CD4-positive, alpha-beta T cell (primary cell): ENCODE measurements at regions not wholly inside any gene's neighbourhood (a gene's known extent, or its start where the extent isn't known, plus 50 kb on each side); places are given as distances from the start of the nearest gene placed in this dataset.

ENCODE experiments used
- ATAC-seq: fragments of 200-7000 bp; cut with Tn5 transposase; one replicate; pipeline ENCODE4 v1.10.0; 2022; ENCODE audit warnings: mild to moderate bottlenecking; ENCODE audit not compliant: poor library complexity
- CTCF ChIA-PET: fragments of 350-600 bp; sonication (Branson Sonifier 250); formaldehyde crosslinking; loops from one replicate; lab custom pipeline; 2021; ENCODE audit warnings: antibody characterized with exemption, inconsistent platforms; lab: Charles Lee
- POLR2A ChIA-PET: fragments of 350-600 bp; sonication (Branson Sonifier 250); formaldehyde crosslinking; loops from one replicate; lab custom pipeline; 2021; ENCODE audit warnings: antibody characterized with exemption, inconsistent platforms; lab: Charles Lee
- DNase-seq, 14 experiments: peaks; one replicate each; pipeline ENCODE4 v3.0.0-alpha.2; 2013 to 2020; ENCODE audit warnings: mixed read lengths in 2 of 14
- H3K27ac ChIP-seq, 2 donors: one replicate each; pipeline versions ENCODE4 v1.5.1 to v1.7.0; 2013; ENCODE audit warnings: low read length in 2 of 2, low read depth in 1 of 2, mild to moderate bottlenecking in 1 of 2
- H3K27me3 ChIP-seq, 2 experiments: 1 replicate in 1 of 2; 2 replicates in 1 of 2; pipeline versions ENCODE4 v1.6.1 to v1.7.0; 2013; ENCODE audit warnings: low read length in 2 of 2, control low read depth in 1 of 2, mild to moderate bottlenecking in 1 of 2, moderate library complexity in 1 of 2; ENCODE audit not compliant: insufficient read depth in 2 of 2, control insufficient read depth in 1 of 2
- H3K36me3 ChIP-seq: one replicate; pipeline ENCODE4 v1.6.1; 2013; ENCODE audit warnings: low read length, control low read depth; ENCODE audit not compliant: insufficient read depth
- H3K4me1 ChIP-seq: one replicate; pipeline ENCODE4 v1.6.1; 2013; ENCODE audit warnings: low read length, control low read depth; ENCODE audit not compliant: insufficient read depth
- H3K4me3 ChIP-seq: one replicate; pipeline ENCODE4 v1.5.1; 2013; ENCODE audit warnings: mild to moderate bottlenecking, low read length, moderate library complexity
- H3K9me3 ChIP-seq, 2 experiments: 1 replicate in 1 of 2; 2 replicates in 1 of 2; pipeline versions ENCODE4 v1.6.1 to v1.7.0; 2013; ENCODE audit warnings: low read length in 2 of 2, mild to moderate bottlenecking in 2 of 2, control low read depth in 1 of 2, moderate library complexity in 1 of 2; ENCODE audit not compliant: control insufficient read depth in 1 of 2, insufficient read depth in 1 of 2
- H3K27ac Mint-ChIP-seq: one replicate; pipeline ENCODE4 v1.8.0; 2020; ENCODE audit warnings: mixed read lengths
- H3K27me3 Mint-ChIP-seq: one replicate; pipeline ENCODE4 v1.8.0; 2021; ENCODE audit warnings: mixed read lengths
- H3K36me3 Mint-ChIP-seq: one replicate; pipeline ENCODE4 v1.8.0; 2021; ENCODE audit warnings: low read depth, mixed read lengths
- H3K4me1 Mint-ChIP-seq: one replicate; pipeline ENCODE4 v1.8.0; 2021; ENCODE audit warnings: low read depth, mixed read lengths
- H3K4me3 Mint-ChIP-seq: one replicate; pipeline ENCODE4 v1.8.0; 2020; ENCODE audit warnings: mild to moderate bottlenecking, mixed read lengths
- H3K9me3 Mint-ChIP-seq: one replicate; pipeline ENCODE4 v1.8.0; 2020; ENCODE audit warnings: mixed read lengths
- intact Hi-C, 2 experiments: fragments of 100-400 bp; cut with DNase I in 1 of 2; cut with micrococcal nuclease in 1 of 2; formaldehyde crosslinking; loops; one replicate each; pipeline versions ENCODE4 v1.15.1 to v1.9.0; 2023 to 2025; cut with DNase I, micrococcal nuclease
- TF ChIP-seq, protein P1 (sequence below): fragments of 200-600 bp; IDR thresholded peaks from one replicate; pipeline ENCODE4 v1.8.0; 2022; ENCODE audit warnings: antibody characterized with exemption, mild to moderate bottlenecking

DNA sequence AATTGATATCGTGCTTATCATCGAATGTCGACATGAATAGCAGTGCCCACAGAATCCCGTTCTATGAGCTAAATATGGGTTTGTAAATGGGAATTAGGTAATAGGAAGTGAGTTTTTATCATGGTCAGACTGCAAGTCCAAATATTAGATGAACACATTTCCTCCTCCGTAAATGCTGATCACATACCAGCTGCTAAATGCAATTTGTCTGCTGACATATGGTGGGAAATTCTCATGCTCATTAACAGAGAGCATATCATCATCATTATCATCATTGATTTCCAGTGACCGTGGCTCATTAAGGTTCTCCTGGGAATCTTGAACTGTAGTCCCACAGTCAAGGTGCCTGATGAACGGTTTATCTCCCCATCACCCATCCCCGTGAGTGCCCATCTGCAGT, 998.8 kb upstream of the TMEM132C start:
- H3K27me3 ChIP-seq, result no peaks in the 10 kb centered on the region
- Mint-ChIP-seq H3K36me3 (no peaks in the 10 kb centered on the region), H3K27me3 (peaks cover 14% of the 10 kb centered on the region), H3K27ac (no peak overlapping the region), H3K9me3 (no peaks in the 10 kb centered on the region), H3K4me3 (no peak overlapping the region), H3K4me1 (no peaks in the 10 kb centered on the region)
- CTCF ChIA-PET, result no interaction called here
- peaks cover 0 to 6% of the 10 kb centered on the region in 2 experiments for H3K9me3 ChIP-seq
- POLR2A ChIA-PET, result no interaction called here
- TF ChIP-seq, protein P1, sequence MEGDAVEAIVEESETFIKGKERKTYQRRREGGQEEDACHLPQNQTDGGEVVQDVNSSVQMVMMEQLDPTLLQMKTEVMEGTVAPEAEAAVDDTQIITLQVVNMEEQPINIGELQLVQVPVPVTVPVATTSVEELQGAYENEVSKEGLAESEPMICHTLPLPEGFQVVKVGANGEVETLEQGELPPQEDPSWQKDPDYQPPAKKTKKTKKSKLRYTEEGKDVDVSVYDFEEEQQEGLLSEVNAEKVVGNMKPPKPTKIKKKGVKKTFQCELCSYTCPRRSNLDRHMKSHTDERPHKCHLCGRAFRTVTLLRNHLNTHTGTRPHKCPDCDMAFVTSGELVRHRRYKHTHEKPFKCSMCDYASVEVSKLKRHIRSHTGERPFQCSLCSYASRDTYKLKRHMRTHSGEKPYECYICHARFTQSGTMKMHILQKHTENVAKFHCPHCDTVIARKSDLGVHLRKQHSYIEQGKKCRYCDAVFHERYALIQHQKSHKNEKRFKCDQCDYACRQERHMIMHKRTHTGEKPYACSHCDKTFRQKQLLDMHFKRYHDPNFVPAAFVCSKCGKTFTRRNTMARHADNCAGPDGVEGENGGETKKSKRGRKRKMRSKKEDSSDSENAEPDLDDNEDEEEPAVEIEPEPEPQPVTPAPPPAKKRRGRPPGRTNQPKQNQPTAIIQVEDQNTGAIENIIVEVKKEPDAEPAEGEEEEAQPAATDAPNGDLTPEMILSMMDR, result no peak
- H3K36me3 ChIP-seq, result no peaks in the 10 kb centered on the region
- no peak overlapping the region for H3K4me3 ChIP-seq
- H3K27ac ChIP-seq, result no peak overlapping the region
- intact Hi-C loops, result no loop called here
- DNase-seq (no peak), ATAC-seq (no peak)
- no peaks in the 10 kb centered on the region for H3K4me1 ChIP-seq

DNA sequence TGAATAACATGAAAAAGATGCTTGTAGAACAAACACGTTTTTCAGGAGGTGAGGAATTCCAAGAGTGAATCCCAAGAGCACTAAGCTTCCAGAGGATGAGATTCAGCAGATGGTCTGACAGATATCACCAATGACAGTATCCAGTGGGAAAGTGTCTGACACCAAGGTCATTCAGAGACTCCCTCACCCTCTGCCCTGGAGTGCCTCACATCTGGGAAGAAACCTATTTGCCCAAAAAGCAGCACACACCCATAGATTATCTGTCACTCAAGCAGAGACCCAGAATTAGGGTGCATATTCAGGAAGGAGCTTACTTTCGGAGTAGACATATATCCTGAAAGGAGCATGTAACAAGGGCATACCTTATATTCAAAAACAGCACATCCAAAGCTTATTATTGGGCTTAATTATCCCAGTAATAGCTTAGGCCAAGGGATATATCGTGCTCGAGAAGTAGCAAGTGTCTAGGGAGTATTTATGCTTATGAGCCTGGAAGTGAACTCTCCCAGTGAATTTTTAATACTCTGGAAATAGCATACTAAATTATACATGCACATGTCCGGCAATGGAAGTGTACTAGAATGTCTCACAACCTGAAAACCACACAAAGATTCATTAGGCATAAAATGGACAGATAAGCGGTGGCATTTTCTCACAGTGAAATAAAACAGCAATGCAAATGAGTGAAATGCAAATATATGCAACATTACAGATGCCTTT, 998.1 kb upstream of the TMEM132C start:
- intact Hi-C loops, result no loop called here
- ChIA-PET CTCF (no interaction called here), POLR2A (no interaction called here)
- Mint-ChIP-seq H3K9me3 (no peaks in the 10 kb centered on the region), H3K4me1 (no peaks in the 10 kb centered on the region), H3K27me3 (peaks cover 14% of the 10 kb centered on the region), H3K27ac (no peak overlapping the region), H3K4me3 (no peak overlapping the region), H3K36me3 (no peaks in the 10 kb centered on the region)
- Histone ChIP-seq H3K27me3 (no peaks in the 10 kb centered on the region), H3K27ac (no peak overlapping the region), H3K4me3 (no peak overlapping the region), H3K9me3 (peaks cover 0 to 1% of the 10 kb centered on the region in 2 experiments), H3K36me3 (no peaks in the 10 kb centered on the region), H3K4me1 (no peaks in the 10 kb centered on the region)
- DNase-seq (no peak), ATAC-seq (no peak)
- TF ChIP-seq, protein P1, result no peak

DNA sequence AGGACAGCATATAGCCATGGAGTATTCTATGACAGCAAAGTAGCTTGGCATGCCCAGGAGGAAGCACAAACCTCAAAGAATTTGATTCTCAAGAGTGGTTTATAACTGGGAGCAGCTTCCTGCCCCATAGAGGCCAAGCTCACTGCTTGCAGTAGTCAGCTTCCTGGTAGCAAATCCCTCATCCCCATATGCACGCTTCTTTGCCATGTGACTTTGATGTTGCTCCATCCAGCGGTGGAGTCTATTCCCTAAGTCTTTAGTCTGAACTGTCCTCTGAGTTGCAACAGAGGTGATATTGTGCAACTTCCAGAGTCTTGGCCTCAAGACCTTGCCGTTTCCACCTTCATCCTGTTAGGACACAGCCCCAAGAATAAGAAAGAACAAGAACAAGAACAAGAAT, 996.8 kb upstream of the TMEM132C start:
- TF ChIP-seq, protein P1, result no peak
- ChIA-PET POLR2A (no interaction called here), CTCF (no interaction called here)
- Histone ChIP-seq H3K27me3 (no peaks in the 10 kb centered on the region), H3K27ac (no peak overlapping the region), H3K4me3 (no peak overlapping the region), H3K36me3 (no peaks in the 10 kb centered on the region), H3K4me1 (no peaks in the 10 kb centered on the region), H3K9me3 (no peaks in the 10 kb centered on the region)
- no peak overlapping the region for H3K27ac Mint-ChIP-seq
- peaks cover 14% of the 10 kb centered on the region for H3K27me3 Mint-ChIP-seq
- H3K4me1 Mint-ChIP-seq, result no peaks in the 10 kb centered on the region
- H3K4me3 Mint-ChIP-seq, result no peak overlapping the region
- no peaks in the 10 kb centered on the region for H3K9me3 Mint-ChIP-seq
- peak in 2 of 14 experiments; percentile 45 to 49 for DNase-seq
- H3K36me3 Mint-ChIP-seq, result no peaks in the 10 kb centered on the region
- intact Hi-C loops, result no loop called here
- ATAC-seq, result no peak
